ENCODE measurements at regions not wholly inside any gene's neighbourhood (a gene's known extent, or its start where the extent isn't known, plus 50 kb on each side); places are given as distances from the start of the nearest gene placed in this dataset.
"Not testable (repeated sequence)": the region's sequence is repeated elsewhere in the genome, so short reads cannot be mapped to it uniquely, and the experiment has no call there.

DNA sequence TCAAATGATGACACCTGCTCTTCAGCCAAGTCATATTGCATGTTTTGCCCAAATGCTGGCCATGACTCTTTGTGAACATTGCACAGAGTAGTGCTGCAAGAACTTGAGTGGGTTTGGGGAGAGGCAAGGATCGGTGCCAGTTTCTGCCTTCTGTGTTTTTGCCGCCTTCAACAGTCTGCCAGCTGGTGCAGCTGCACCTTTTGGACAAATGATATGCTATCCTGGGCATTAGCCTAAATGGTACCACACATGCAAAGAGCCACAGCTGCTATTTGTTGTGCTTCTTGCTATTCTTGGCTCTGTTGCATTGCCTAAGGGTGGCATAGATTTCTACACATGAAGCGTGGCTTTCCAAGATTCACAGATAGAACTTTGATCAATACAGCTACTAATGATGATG, 189.0 kb upstream of the CCN2 start:
- DNase-seq (ENCODE audit: low spot score): no peak

DNA sequence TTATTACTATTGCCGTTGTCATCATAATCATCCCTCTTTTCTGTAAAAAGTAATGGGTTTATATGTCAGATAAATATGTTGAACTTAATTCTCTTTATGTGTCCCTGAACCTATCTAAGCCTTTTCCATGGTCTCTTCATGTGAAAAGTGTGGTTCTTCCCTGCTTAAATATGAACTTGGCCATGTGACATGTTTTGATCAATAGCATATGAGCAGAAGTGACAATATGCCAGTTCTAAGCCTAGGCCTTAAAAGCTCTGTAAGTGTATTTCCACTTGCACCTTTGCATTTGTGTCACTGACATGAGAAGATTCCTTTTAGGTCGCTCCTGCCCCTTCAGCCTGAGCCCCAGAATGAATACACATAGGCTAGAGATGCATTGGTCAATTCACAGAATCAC, 188.4 kb upstream of the CCN2 start:
- DNase-seq (ENCODE audit: low spot score): no peak

DNA sequence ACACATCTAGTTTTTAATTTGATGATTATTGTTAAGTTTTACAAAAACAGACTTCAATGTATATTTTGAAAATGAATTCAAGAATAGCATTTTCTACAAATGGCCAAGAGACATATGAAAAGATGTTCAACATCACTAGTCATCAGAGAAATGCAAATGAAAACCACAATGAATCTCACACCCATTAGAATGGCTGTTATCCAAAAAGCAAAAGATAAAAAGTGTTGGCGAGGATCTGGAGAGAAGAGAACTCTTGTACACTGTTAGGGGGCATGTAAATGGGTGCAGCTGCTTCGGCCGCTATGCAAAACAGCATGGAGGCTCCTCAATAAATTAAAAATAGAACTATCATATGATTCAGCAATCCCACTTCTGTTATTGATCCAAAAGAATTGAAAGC, 185.8 kb upstream of the CCN2 start:
- no peak for DNase-seq (ENCODE audit: low spot score)

DNA sequence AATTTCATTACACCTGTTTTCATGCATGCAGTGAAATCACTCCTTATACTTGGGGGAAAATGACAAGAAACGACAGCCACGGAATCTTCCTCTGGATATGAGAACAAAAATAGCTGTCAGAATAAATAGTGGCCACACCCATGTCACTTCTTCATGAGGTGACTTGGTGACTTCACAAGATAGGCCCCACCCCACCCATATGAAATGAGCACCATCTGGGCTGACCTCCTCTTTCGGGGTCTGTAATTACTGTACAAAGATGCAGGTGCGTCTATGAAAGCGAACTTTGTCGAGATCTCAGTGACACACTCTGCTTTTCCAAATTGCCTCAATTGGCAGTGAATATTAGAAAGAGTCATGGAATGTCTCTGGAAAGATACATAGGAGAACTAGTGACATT, 184.2 kb upstream of the CCN2 start:
- DNase-seq (ENCODE audit: low spot score): no peak

DNA sequence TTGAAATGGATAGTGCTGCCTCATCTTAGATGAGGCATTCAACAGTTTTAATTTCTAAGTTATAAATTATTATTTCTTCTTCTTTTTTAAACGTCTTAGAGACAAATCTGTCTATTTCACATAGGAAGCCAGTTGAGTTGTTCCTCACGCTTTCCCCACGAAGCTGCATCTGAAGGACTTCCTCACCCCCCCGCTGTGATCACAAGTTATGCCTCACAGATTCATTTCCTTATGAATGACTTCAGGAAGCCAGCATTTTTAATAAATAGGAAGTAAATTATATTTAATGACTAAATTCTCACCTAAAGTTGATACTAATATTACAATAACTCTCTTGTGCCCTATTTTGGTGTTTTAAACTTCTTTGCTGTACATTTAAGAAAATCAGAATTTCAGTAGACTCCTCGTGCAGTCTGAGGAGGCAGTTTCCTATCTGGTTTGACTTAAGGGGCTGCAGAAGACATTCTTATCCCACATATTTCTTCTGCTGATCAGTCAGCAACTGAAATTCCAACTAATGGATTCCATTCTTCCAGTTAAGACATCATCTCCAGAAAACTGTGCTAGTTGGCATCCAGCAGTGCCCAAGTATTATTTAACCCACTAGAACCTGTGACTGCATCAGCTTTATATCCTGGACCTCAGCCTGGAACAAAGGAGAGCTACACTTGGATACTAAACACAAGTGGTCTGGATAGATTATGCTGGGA, 182.7 kb upstream of the CCN2 start:
- DNase-seq (ENCODE audit: low spot score): no peak

DNA sequence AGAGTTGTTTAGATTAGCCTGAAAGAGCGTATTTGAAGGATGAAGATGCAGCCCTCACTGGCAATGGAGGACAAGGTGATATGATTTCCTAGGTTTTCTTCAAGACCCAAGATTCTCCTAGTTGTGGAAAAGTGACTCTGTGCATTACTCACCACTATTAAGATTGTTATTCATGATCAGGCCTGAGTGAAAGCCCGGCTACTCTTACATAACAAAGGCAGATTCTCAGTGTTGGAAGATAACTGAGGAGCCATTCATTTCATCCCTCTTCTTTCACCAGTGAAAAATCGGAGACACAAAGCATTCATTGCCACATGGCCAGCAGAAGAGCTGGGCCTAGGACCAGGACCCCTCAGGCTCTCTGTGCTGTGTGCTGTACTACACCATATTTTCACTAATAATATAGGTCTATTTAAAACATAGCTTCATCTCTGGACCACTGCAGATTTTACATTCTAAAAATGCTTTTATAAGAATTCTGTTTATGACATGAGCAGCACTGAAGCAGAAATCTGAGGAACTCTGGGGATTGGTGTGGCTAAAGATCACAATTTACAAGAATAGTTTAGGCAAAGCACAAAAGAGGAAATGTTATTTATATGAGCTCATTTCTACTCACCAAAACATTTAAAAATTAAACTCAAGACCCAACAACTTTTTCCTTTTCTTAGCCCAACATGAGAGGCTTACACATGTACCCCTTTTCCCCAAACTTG, 181.9 kb upstream of the CCN2 start:
- DNase-seq (ENCODE audit: low spot score): no peak

DNA sequence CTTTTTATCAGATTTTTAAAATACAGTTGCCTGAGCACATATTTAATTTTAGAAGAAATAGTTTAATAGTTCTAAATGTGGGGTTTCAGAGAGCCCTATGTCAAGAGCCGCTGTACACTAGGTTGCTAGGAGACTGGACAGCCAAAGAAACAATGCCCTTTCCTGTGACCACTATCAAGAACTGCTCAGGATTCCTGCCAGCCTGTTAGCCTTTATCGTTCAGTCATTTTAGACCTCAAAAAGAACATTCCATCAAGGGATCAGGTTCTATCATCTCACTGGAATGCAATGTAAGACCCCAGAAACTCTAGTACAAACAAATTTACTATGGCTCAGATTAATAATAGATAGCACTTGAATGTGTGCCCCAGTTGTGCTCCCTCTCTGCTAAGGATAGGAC, 181.2 kb upstream of the CCN2 start:
- DNase-seq (ENCODE audit: low spot score): no peak

DNA sequence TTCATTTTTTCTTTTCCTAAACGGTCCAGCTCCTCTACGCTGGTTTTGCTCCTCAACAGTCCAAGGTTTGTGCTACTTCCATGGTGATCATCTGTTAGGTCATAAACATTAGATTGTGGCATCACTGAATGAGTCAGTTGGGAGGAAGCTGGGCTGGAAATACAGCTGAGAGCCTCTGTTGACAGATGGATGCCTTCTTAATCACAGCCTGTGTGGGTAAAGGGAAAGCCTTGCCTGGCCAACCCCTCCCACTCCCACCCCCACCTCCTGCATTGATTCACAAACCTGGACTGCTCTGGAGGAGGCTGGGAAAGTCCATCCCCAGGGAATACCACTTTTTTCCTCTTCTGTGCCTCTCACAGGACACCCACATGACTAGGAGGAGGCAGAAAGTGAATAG, 180.6 kb upstream of the CCN2 start:
- DNase-seq (ENCODE audit: low spot score): no peak

DNA sequence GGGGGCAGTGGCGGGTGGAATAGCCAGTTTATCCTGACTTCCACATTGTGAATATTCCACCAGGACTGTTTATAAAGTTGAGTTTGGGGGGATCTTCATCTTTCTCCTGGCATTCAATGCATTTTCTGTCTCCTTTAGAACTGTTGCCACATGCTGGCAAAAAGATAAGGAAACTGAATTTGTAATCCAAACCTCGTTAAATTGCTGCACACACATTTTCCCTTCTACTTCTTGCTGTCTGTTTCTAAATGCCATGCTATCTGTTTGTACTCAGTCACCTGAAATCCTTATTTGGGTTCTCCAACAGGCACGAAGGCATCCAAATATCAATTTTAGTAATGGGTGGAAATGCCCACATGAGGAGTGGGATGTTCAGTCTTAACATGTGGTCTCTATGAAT, 180.2 kb upstream of the CCN2 start:
- no peak for DNase-seq (ENCODE audit: low spot score)

DNA sequence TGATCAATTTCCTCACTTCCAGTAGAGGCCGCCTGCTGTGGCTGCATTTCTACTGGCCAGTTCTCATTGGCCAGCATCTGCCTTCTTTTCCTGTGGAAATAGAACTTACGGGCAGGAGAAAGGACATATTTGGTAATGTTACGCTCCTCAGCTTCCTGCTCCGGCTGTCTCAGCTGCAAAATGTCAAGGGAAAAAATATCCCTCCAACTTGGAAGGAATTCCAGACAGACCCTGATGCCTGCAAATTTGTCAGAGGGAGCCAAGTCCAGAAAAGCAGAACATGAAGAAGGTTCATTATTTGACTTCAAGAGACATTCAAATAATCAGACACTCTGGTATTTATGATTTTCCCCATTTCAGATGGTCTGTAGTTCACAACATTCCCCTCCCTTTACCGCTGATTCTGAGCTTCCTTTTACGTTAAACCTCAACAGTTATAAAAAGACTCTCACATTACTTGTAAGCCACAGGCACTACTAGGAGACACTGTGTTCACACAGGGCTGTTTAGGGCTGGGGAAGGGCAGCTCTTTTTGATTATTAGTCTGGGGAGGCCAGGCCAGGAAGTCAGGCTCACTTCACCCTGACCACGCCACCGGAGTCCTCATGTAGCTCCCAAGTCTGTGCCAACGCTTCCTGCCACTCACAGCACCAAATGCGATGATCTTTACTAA, 179.6 kb upstream of the CCN2 start:
- no peak for DNase-seq (ENCODE audit: low spot score)

DNA sequence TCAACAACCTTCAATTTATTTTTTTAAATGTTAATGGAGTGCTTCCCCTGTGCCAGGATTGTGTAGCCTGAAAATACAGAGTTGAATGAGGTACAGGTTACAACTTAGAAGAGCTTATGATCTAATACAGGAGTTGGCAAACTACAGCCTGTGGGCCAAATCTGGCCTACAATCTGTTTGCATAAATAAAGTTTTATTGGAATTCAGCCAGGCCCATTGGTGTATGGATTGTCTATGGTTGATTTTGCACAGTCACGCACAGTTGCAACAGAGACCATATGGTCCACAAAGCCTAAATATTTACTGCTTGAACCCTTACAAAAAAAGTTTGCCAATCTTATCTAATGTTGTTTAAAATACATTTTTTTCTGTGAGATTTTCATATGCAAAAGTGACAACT, 177.3 kb upstream of the CCN2 start:
- DNase-seq (ENCODE audit: low spot score): no peak

DNA sequence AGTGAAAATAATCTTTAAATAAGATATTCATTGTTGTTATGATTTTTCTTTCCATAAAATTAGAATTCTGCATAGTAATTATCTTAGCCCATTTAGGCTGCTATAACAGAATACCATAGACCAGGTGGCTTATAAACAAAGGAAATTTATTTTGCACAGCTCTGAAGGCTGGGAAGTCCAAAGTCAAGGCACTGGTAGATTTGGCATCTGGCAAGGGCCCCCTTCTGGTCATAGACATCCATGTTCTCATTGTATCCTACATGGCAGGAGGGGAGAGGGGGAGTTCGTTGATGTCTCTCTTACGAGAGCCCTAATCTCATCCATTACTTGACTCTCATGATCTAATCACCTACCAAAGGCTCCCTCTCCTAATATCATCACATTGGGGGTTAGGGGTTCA, 175.0 kb upstream of the CCN2 start:
- no peak for DNase-seq (ENCODE audit: low spot score)

DNA sequence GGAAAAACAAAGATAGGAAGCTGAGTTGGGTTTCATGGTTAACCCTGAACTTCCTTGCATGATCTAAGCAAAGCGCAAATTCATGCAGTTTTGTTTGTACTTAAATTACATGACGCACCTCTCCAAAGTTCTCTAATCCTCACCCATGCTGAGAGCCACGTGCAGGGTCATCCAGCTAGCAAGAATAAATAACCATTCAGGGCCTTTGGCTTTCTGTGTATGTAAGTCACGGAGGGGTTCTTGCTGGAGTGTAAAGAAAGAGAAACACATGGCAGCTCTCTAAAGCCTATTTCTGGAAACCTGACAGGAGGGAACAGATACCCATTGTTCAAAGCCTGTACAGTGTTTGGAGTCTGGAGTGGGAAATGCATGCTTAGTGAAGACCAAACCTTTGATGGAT, 171.7 kb upstream of the CCN2 start:
- DNase-seq (ENCODE audit: low spot score): no peak

DNA sequence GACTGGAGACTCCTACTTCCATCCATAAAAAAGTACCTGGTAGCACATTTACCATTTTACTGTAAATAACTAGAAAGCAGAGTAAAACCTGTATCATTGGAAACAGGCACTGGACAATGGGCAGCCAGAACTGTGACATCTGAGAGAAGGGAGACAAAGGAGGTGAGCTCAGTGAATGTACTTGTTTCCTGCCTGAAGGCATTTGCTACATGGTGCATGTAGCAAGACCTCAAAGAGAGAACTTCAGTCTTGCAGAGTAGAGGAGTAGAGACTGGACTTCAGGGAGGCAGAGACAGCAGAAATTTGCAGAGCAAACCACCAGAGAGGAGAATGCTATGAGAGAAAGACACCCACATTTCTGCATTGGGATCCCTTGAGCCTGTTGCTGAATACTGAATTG, 171.0 kb upstream of the CCN2 start:
- no peak for DNase-seq (ENCODE audit: low spot score)

DNA sequence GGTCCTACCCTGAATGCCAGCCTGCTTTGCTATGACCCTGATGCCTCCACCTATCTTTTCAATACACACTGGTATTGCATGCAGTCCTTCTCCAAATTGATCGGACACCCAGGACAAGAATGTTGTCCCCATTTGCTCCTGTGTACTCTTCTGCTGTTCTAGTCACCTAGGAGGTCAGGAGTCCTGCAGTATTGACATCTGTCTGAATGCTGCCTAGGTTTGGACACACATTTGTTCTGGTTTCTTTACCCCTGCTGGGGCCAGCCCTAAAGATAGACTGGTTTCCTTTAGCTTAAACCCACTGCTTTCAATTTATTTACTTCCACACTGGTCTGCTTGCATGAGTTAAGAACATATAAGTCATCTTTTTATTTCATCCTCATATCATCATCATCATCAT, 167.0 kb upstream of the CCN2 start:
- no peak for DNase-seq (ENCODE audit: low spot score)

DNA sequence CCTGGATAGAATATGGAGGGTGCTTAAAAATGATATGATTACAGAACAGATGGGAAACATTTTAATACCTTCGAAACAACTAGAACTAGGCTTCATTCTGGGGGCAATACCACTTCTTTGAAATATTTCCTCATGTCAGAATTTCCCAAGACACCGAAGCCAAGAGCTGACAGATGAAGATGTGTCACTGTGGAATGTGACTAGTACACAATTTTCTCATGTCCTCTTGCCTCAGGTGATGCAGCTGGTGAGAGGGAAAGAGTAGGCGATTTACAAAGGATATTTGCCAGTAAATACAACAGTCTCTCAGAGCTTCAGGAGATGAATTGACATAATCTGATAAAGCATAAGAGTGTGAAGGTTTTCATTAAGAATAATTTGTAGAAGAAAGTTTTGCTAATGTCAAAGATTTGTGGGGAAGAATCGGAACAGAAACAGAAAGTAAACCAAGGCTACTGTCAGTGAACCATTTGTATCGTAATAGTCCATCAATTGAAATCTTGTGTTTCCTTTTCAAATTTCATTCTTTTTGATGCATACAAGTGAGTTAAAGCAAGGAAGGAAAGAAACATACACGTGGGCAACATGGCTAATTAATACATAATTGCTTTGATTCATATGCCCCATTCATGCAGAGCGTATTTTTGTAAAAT, 164.7 kb upstream of the CCN2 start:
- DNase-seq (ENCODE audit: low spot score): no peak

DNA sequence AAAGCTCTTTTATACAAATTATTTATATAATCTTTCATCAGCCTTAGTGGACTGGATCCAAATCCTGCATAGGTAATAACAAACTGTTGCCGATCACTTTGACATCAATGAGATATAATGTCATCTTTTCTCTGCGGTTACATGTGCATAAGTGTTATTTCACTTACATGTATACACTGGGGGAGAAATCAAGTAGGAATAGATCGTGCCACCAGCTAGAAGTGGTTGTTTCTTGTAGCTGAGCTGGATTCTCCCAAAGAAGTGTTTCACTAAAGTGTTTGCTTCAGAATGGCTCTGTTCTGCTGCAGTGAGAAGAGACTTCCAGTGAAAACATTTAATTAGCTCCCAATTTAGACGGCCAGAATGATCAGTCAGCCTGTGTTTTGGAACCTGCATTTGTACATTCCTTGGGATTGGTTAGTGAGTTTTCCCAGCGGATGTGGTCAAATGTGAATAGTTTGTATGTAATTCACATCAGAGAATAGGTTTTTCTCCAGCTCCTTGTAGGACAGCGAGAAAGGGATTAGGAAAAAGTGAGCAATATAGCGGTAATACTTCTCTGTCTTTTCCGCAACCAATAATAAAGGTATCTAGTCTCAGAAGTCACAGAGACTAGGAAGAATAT, 163.1 kb upstream of the CCN2 start:
- DNase-seq (ENCODE audit: low spot score): no peak

DNA sequence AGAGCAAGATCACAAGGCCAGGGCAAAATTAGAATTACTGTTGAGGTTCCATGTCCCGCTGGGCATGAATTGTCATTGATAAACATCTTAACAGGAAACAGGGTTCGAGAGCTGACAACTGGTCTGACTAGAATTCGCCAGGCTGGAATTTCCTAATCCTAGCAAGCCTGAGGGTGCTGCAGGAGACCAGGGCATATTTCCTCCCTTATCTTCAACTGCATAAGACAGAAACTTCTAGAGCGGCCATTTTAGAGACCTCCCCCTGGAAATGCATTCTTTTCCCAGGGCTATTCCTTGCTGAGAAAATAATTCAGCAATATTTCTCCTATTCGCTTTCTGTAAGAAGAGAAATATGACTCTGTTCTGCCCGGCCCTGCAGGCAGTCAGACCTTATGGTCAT, 158.6 kb upstream of the CCN2 start:
- DNase-seq (ENCODE audit: low spot score): not testable (repeated sequence)

DNA sequence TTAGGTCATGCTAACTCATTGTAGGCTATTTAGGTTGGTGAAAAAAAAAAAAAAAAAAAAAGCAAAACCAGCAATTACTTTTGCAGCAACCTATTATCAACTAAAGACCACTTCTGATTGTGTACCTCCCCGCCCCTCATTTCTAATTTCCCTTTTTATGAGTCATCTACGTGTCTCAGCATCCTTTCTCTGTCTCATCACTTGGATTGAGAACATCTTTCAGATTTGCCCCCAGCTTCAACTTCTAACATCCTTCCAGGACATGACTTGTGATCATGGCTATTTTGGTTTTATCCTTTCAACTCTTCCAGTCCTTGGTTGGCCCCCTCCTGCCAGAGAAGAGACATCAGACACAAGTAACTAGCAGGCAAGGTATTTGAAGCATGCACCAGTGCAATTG, 156.7 kb upstream of the CCN2 start:
- no peak for DNase-seq (ENCODE audit: low spot score)

DNA sequence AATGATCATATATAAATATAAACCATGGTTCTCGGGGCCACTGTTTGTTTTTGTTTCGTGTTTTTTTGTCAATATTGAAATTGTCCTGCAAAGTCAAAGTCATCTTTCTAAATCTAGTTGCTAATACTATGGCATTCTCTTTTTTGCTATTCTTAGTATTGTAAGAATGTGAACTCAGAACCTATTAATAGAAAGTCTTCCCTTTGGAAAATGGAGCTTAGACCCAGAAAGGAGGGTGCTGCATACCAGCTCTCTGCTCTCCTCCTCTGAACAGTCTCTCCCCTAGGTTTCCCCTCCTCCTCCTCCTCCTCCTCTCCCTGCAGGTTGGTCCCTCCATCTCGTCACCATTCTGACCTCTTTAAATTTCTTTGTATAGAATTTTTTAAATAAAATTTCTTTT, 150.4 kb upstream of the CCN2 start:
- DNase-seq (ENCODE audit: low spot score): no peak

DNA sequence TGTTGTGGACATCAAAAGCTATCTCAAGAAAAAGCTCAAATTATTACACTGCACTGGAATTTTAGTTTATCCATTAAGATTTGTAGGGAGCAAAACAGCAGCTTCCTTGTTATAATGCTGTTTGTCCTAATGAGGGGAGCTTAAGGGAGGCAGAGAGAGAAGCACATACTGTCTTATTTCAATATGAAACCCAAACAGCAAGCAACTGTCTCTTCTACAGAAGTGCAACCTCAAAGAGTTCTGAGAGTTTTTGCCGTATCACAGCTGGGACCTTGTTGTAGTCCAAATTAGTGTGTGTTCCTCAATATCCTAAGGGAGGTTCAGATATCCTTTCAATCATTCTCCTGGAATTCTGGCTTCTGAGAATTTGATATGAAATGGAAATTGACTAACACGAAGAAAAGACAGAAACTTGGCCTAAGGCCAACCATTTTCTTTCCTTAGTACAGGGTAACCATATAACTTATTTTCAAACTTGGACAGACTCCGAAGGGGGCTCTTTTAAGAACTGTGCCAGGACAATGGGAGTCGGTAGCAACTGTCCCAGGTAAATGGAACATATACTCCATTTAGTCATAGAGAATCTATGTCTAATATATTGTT, 149.3 kb upstream of the CCN2 start:
- no peak for DNase-seq (ENCODE audit: low spot score)

DNA sequence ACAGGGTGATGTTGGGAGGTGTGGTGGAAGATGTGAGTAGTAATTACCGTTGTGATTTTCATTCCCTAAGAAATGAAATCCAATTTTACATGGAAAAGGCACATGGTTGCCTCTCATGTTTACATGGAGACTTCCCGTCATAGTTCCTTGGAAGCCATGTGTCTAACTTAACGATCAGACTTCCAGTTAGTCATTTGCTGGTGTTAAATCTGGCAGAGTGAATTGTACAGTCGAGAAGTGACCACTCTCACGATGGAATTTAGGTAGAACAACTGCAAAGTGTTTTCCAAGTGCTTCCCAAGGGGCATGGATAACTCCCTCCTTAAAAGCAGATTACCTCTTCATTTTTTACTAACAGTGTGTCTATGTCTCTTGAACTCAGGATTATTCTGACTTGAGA, 145.8 kb upstream of the CCN2 start:
- DNase-seq (ENCODE audit: low spot score): no peak

Measured in HuH-7.5 (cell line).